ENCODE measurements at regions not wholly inside any gene's neighbourhood (a gene's known extent, or its start where the extent isn't known, plus 50 kb on each side); places are given as distances from the start of the nearest gene placed in this dataset.
"Not testable (repeated sequence)": the region's sequence is repeated elsewhere in the genome, so short reads cannot be mapped to it uniquely, and the experiment has no call there.

GRCh38 chr2:35440308-35440707 is 915.3 kb upstream of the CRIM1 start:
- H3K9me3 Mint-ChIP-seq; H3K36me3 Mint-ChIP-seq; H3K4me3 Mint-ChIP-seq; H3K4me1 Mint-ChIP-seq; H3K27ac Mint-ChIP-seq; H3K27me3 ChIP-seq (ENCODE audit: control insufficient read depth in 2 of 2, insufficient read depth in 2 of 2, low read length in 2 of 2); H3K9ac ChIP-seq (ENCODE audit: insufficient read depth, low read length, poor library complexity, severe bottlenecking); H2AFZ ChIP-seq (ENCODE audit: insufficient read depth, low read depth, low read length, poor library complexity, severe bottlenecking); H3K36me3 ChIP-seq (replicated peaks in 1 of 2; ENCODE audit: control insufficient read depth in 1 of 2, insufficient read depth in 2 of 2, low read length in 2 of 2); H3K79me2 ChIP-seq (ENCODE audit: insufficient read depth, low read length); intact Hi-C loops (cut with micrococcal nuclease); H4K20me1 ChIP-seq (ENCODE audit: insufficient read depth, low read length); DNase-seq; H3K9me3 ChIP-seq (replicated peaks in 1 of 2; ENCODE audit: control insufficient read depth in 1 of 2, insufficient read depth in 1 of 2, low read length in 2 of 2); H3K4me3 ChIP-seq (replicated peaks in 1 of 3; ENCODE audit: low read depth in 2 of 3, low read length in 3 of 3); H3K4me1 ChIP-seq (ENCODE audit: control insufficient read depth in 1 of 2, insufficient read depth in 2 of 2, low read length in 2 of 2); H3K27ac ChIP-seq (ENCODE audit: low read depth in 1 of 2, low read length in 2 of 2); H3K27me3 Mint-ChIP-seq (ENCODE audit: low read depth in 3 of 3); H3K4me2 ChIP-seq (replicated peaks; ENCODE audit: extremely low read depth, low read length, poor library complexity, severe bottlenecking): not testable (repeated sequence)
- 83% methylated on average over 12 of the region's 17 CpGs for WGBS (ENCODE audit: insufficient coverage)

GRCh38 chr2:35436893-35437292 is 918.7 kb upstream of the CRIM1 start:
- H3K9ac ChIP-seq (ENCODE audit: insufficient read depth, low read length, poor library complexity, severe bottlenecking); H3K27ac Mint-ChIP-seq; H3K4me3 ChIP-seq (replicated peaks in 1 of 3; ENCODE audit: low read depth in 2 of 3, low read length in 3 of 3); DNase-seq; H3K9me3 ChIP-seq (replicated peaks in 1 of 2; ENCODE audit: control insufficient read depth in 1 of 2, insufficient read depth in 1 of 2, low read length in 2 of 2); H3K4me3 Mint-ChIP-seq; H3K27ac ChIP-seq (ENCODE audit: low read depth in 1 of 2, low read length in 2 of 2); H3K4me1 Mint-ChIP-seq; H3K36me3 Mint-ChIP-seq; H3K4me1 ChIP-seq (ENCODE audit: control insufficient read depth in 1 of 2, insufficient read depth in 2 of 2, low read length in 2 of 2); H4K20me1 ChIP-seq (ENCODE audit: insufficient read depth, low read length); H3K4me2 ChIP-seq (replicated peaks; ENCODE audit: extremely low read depth, low read length, poor library complexity, severe bottlenecking); H2AFZ ChIP-seq (ENCODE audit: insufficient read depth, low read depth, low read length, poor library complexity, severe bottlenecking); H3K27me3 Mint-ChIP-seq (ENCODE audit: low read depth in 3 of 3); intact Hi-C loops (cut with micrococcal nuclease); H3K27me3 ChIP-seq (ENCODE audit: control insufficient read depth in 2 of 2, insufficient read depth in 2 of 2, low read length in 2 of 2); H3K9me3 Mint-ChIP-seq; H3K36me3 ChIP-seq (replicated peaks in 1 of 2; ENCODE audit: control insufficient read depth in 1 of 2, insufficient read depth in 2 of 2, low read length in 2 of 2); H3K79me2 ChIP-seq (ENCODE audit: insufficient read depth, low read length): not testable (repeated sequence)
- 90% methylated on average over 2 of the region's 5 CpGs for WGBS (ENCODE audit: insufficient coverage)

DNA sequence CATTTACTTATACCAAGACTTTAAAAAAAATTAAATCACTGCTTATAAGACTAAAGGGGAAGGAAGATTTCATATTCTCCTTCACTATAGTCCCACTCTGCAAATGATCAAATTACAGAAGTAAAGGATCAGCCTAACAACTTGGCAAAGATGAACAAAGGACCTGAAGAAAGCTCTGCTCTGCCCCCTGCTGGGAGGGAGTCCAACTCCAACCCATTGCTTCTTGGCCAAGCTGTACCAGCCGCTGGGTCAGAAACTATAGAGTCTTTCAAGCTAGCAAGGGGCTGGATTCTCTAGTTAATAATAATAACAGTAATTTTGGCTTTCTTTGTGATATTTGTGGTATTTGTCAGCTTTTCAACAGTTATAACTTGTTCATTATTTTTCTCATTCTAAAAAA is 927.0 kb upstream of the CRIM1 start:
- Mint-ChIP-seq H3K4me1 (no peaks in the 10 kb centered on the region), H3K27ac (no peak overlapping the region), H3K4me3 (no peak overlapping the region), H3K27me3 (ENCODE audit: low read depth in 3 of 3) (peaks cover 0 to 2% (median 2%) of the 10 kb centered on the region in 3 donors), H3K9me3 (peaks cover 0 to 4% (median 0%) of the 10 kb centered on the region in 7 donors), H3K36me3 (no peaks in the 10 kb centered on the region)
- no peak overlapping the region for H3K4me2 ChIP-seq (replicated peaks; ENCODE audit: extremely low read depth, low read length, poor library complexity, severe bottlenecking)
- no peak overlapping the region for H3K4me3 ChIP-seq (replicated peaks in 1 of 3; ENCODE audit: low read depth in 2 of 3, low read length in 3 of 3)
- no peaks in the 10 kb centered on the region for H3K4me1 ChIP-seq (ENCODE audit: control insufficient read depth in 1 of 2, insufficient read depth in 2 of 2, low read length in 2 of 2)
- WGBS (ENCODE audit: insufficient coverage) = no CpG with 5 or more reads among the region's 1 CpG
- no peaks in the 10 kb centered on the region for H3K9me3 ChIP-seq (replicated peaks in 1 of 2; ENCODE audit: control insufficient read depth in 1 of 2, insufficient read depth in 1 of 2, low read length in 2 of 2)
- no peak overlapping the region for H2AFZ ChIP-seq (ENCODE audit: insufficient read depth, low read depth, low read length, poor library complexity, severe bottlenecking)
- H3K79me2 ChIP-seq (ENCODE audit: insufficient read depth, low read length) = no peaks in the 10 kb centered on the region
- H3K36me3 ChIP-seq (replicated peaks in 1 of 2; ENCODE audit: control insufficient read depth in 1 of 2, insufficient read depth in 2 of 2, low read length in 2 of 2) = no peaks in the 10 kb centered on the region
- no peak overlapping the region for H3K27ac ChIP-seq (ENCODE audit: low read depth in 1 of 2, low read length in 2 of 2)
- no peak overlapping the region for H3K9ac ChIP-seq (ENCODE audit: insufficient read depth, low read length, poor library complexity, severe bottlenecking)
- TF ChIP-seq, protein P1, sequence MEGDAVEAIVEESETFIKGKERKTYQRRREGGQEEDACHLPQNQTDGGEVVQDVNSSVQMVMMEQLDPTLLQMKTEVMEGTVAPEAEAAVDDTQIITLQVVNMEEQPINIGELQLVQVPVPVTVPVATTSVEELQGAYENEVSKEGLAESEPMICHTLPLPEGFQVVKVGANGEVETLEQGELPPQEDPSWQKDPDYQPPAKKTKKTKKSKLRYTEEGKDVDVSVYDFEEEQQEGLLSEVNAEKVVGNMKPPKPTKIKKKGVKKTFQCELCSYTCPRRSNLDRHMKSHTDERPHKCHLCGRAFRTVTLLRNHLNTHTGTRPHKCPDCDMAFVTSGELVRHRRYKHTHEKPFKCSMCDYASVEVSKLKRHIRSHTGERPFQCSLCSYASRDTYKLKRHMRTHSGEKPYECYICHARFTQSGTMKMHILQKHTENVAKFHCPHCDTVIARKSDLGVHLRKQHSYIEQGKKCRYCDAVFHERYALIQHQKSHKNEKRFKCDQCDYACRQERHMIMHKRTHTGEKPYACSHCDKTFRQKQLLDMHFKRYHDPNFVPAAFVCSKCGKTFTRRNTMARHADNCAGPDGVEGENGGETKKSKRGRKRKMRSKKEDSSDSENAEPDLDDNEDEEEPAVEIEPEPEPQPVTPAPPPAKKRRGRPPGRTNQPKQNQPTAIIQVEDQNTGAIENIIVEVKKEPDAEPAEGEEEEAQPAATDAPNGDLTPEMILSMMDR (IDR thresholded peaks at IDR 0.05) = peak; percentile 40
- DNase-seq = no peak
- no peaks in the 10 kb centered on the region for H4K20me1 ChIP-seq (ENCODE audit: insufficient read depth, low read length)
- H3K27me3 ChIP-seq (ENCODE audit: control insufficient read depth in 2 of 2, insufficient read depth in 2 of 2, low read length in 2 of 2) = no peaks in the 10 kb centered on the region
- intact Hi-C loops (cut with micrococcal nuclease) = no loop called here

All from CD14-positive monocyte (primary cell).